ENCODE measurements at regions not wholly inside any gene's neighbourhood (a gene's known extent, or its start where the extent isn't known, plus 50 kb on each side); places are given as distances from the start of the nearest gene placed in this dataset.

GRCh38 chr10:128938558-128938957 lies 528.5 kb upstream of the MGMT start:
- no peak for TF ChIP-seq CTCF (IDR thresholded peaks at IDR 0.05)
- TF ChIP-seq POLR2A (IDR thresholded peaks at IDR 0.05): no peak
